H1 (cell line): ENCODE measurements at regions not wholly inside any gene's neighbourhood (a gene's known extent, or its start where the extent isn't known, plus 50 kb on each side); places are given as distances from the start of the nearest gene placed in this dataset.

Source experiments
- CTCF ChIA-PET: fragments of 300-600 bp; sonication (Branson Sonifier 250); formaldehyde crosslinking; loops from one replicate; lab custom pipeline; 2021; ENCODE audit not compliant: partially characterized antibody; lab: Charles Lee
- POLR2A ChIA-PET: fragments of 300-600 bp; sonication (Branson Sonifier 250); formaldehyde crosslinking; loops from one replicate; lab custom pipeline; 2021; ENCODE audit warnings: inconsistent platforms; ENCODE audit not compliant: partially characterized antibody; lab: Charles Lee
- DNase-seq, 2 experiments: peaks; one replicate each; pipeline versions ENCODE4 v3.0.0 to v3.0.0-alpha.2; 2010 to 2022; ENCODE audit warnings: low spot score in 2 of 2, low read depth in 1 of 2, mixed read lengths in 1 of 2
- FAIRE-seq: peaks from 2 replicates; lab custom pipeline; 2011; peaks lifted over from hg19 to GRCh38; lab: Jason Lieb, UNC
- H2AFZ ChIP-seq: 2 replicates; pipeline ENCODE4 v1.8.1; 2012; ENCODE audit warnings: low read length, inconsistent platforms
- H2AK5ac ChIP-seq: 2 replicates; pipeline ENCODE4 v1.6.1; 2013; ENCODE audit warnings: low read depth, low read length
- H2BK120ac ChIP-seq: replicated peaks from 2 replicates; pipeline ENCODE3; 2013; ENCODE audit warnings: low read depth, low read length, inconsistent platforms
- H2BK12ac ChIP-seq: 2 replicates; pipeline ENCODE4 v1.6.1; 2013; ENCODE audit warnings: low read depth, low read length
- H2BK15ac ChIP-seq: 2 replicates; pipeline ENCODE4 v1.6.1; 2013; ENCODE audit warnings: low read length
- H2BK20ac ChIP-seq: 2 replicates; pipeline ENCODE4 v1.6.1; 2013; ENCODE audit warnings: low read length
- H2BK5ac ChIP-seq: 2 replicates; pipeline ENCODE4 v1.6.1; 2013; ENCODE audit warnings: low read depth, low read length
- H3K14ac ChIP-seq: 2 replicates; pipeline ENCODE4 v1.6.1; 2013; ENCODE audit warnings: inconsistent platforms; ENCODE audit not compliant: insufficient read length
- H3K18ac ChIP-seq: 2 replicates; pipeline ENCODE4 v1.6.1; 2013; ENCODE audit warnings: low read length; ENCODE audit errors: extremely low read depth
- H3K23ac ChIP-seq: 2 replicates; pipeline ENCODE4 v1.6.1; 2013; ENCODE audit warnings: inconsistent platforms; ENCODE audit not compliant: insufficient read length
- H3K23me2 ChIP-seq: 2 replicates; pipeline ENCODE4 v1.6.1; 2013; ENCODE audit warnings: low read depth, low read length
- H3K27ac ChIP-seq: 2 replicates; pipeline ENCODE4 v1.6.1; 2011; ENCODE audit warnings: low read depth, low read length, inconsistent platforms
- H3K27me3 ChIP-seq, 4 experiments: replicated peaks in 1 of 4; 1 replicate in 1 of 4; 2 replicates in 3 of 4; pipeline versions ENCODE4 v1.6.1 to v1.8.1; 2011 to 2013; ENCODE audit warnings: low read length in 3 of 4, mild to moderate bottlenecking in 3 of 4, inconsistent platforms in 2 of 4, mixed read lengths in 2 of 4, moderate library complexity in 1 of 4; ENCODE audit not compliant: control insufficient read depth in 3 of 4, insufficient read depth in 3 of 4; ENCODE audit errors: extremely low read depth in 1 of 4
- H3K36me3 ChIP-seq, 4 experiments: 2 replicates each; pipeline versions ENCODE4 v1.6.1 to v1.8.1; 2011 to 2013; ENCODE audit warnings: mild to moderate bottlenecking in 4 of 4, low read length in 3 of 4, moderate library complexity in 2 of 4, control low read depth in 1 of 4, inconsistent platforms in 1 of 4; ENCODE audit not compliant: insufficient read depth in 4 of 4, control insufficient read depth in 2 of 4
- H3K4ac ChIP-seq: replicated peaks from 2 replicates; pipeline ENCODE3; 2013; ENCODE audit warnings: low read length, low read depth, mixed read lengths, inconsistent platforms; ENCODE audit not compliant: insufficient read length
- H3K4me1 ChIP-seq, 4 experiments: replicated peaks in 1 of 4; 1 replicate in 1 of 4; 2 replicates in 3 of 4; pipeline versions ENCODE4 v1.6.1 to v1.8.1; 2011 to 2013; ENCODE audit warnings: low read length in 3 of 4, inconsistent platforms in 2 of 4, mixed read lengths in 1 of 4; ENCODE audit not compliant: insufficient read depth in 4 of 4, control insufficient read depth in 3 of 4
- H3K4me2 ChIP-seq, 2 experiments: 2 replicates each; pipeline versions ENCODE4 v1.6.1 to v1.8.1; 2011 to 2013; ENCODE audit warnings: low read depth in 2 of 2, low read length in 2 of 2, control low read depth in 1 of 2, inconsistent platforms in 1 of 2, mild to moderate bottlenecking in 1 of 2; ENCODE audit not compliant: insufficient read depth in 1 of 2
- H3K4me3 ChIP-seq, 4 experiments: fragments of 200-600, 300-600 bp in 1 of 4; sonication (generic), shearing (Covaris generic), sonication (Bioruptor Twin) in 1 of 4; 2 replicates each; pipeline versions ENCODE4 v1.5.1 to v1.8.1; 2011 to 2016; ENCODE audit warnings: low read length in 4 of 4, low read depth in 3 of 4, control low read depth in 2 of 4, inconsistent platforms in 2 of 4, mild to moderate bottlenecking in 2 of 4, mixed read lengths in 1 of 4, moderate library complexity in 1 of 4; ENCODE audit not compliant: insufficient read depth in 2 of 4; ENCODE audit errors: extremely low read depth in 1 of 4
- H3K56ac ChIP-seq: replicated peaks from 2 replicates; pipeline ENCODE3; 2013; ENCODE audit warnings: low read depth, mild to moderate bottlenecking, mixed read lengths, low read length, inconsistent platforms; ENCODE audit not compliant: insufficient read length
- H3K79me1 ChIP-seq: 2 replicates; pipeline ENCODE4 v1.6.1; 2013; ENCODE audit warnings: low read depth, low read length, control low read depth
- H3K79me2 ChIP-seq, 2 experiments: 2 replicates each; pipeline versions ENCODE4 v1.6.1 to v1.8.1; 2012 to 2013; ENCODE audit warnings: low read length in 2 of 2, mild to moderate bottlenecking in 2 of 2, inconsistent platforms in 1 of 2; ENCODE audit not compliant: insufficient read depth in 2 of 2, control insufficient read depth in 1 of 2
- H3K9ac ChIP-seq, 4 experiments: replicated peaks in 1 of 4; 1 replicate in 1 of 4; 2 replicates in 3 of 4; pipeline versions ENCODE4 v1.6.1 to v1.8.1; 2011 to 2013; ENCODE audit warnings: low read depth in 3 of 4, low read length in 3 of 4, control low read depth in 2 of 4, mild to moderate bottlenecking in 2 of 4, moderate library complexity in 2 of 4, inconsistent platforms in 1 of 4; ENCODE audit errors: extremely low read depth in 1 of 4
- H3K9me3 ChIP-seq, 2 experiments: 2 replicates each; pipeline versions ENCODE4 v1.6.1 to v1.8.1; 2012 to 2013; ENCODE audit warnings: mild to moderate bottlenecking in 2 of 2, moderate library complexity in 2 of 2, control low read depth in 1 of 2, inconsistent platforms in 1 of 2, low read depth in 1 of 2, low read length in 1 of 2, mixed read lengths in 1 of 2; ENCODE audit not compliant: insufficient read depth in 2 of 2
- H4K20me1 ChIP-seq, 2 experiments: replicated peaks in 1 of 2; 2 replicates each; pipeline versions ENCODE3 to v1.8.1; 2011 to 2013; ENCODE audit warnings: inconsistent platforms in 2 of 2, low read length in 2 of 2, mild to moderate bottlenecking in 1 of 2; ENCODE audit not compliant: insufficient read depth in 2 of 2, control insufficient read depth in 1 of 2
- H4K5ac ChIP-seq: 2 replicates; pipeline ENCODE4 v1.6.1; 2013; ENCODE audit warnings: low read length, low read depth, mixed read lengths, inconsistent platforms; ENCODE audit not compliant: insufficient read length
- H4K8ac ChIP-seq: 2 replicates; pipeline ENCODE4 v1.8.0; 2013; ENCODE audit warnings: mild to moderate bottlenecking, moderate library complexity, low read length, inconsistent platforms; ENCODE audit not compliant: insufficient read depth; ENCODE audit errors: extremely low read depth
- H4K91ac ChIP-seq: replicated peaks from 2 replicates; pipeline ENCODE3; 2013; ENCODE audit warnings: low read length, mixed read lengths, inconsistent platforms; ENCODE audit not compliant: insufficient read length
- ATF2 ChIP-seq: IDR thresholded peaks from 2 replicates; pipeline ENCODE4 v1.6.1; 2012; ENCODE audit warnings: low read length, inconsistent platforms
- CBX5 ChIP-seq: fragments of 300-800, 300-1000 bp; sonication (generic); IDR thresholded peaks from 2 replicates; pipeline ENCODE4 v1.7.1; 2016; ENCODE audit warnings: antibody characterized with exemption, low read length, low read depth
- CHD1 ChIP-seq: IDR thresholded peaks from 2 replicates; pipeline ENCODE4 v1.6.1; 2012; ENCODE audit warnings: low read depth, low read length, improper control_type of control experiment
- CTBP2 ChIP-seq: IDR thresholded peaks from 2 replicates; pipeline ENCODE4 v1.7.0; 2011; ENCODE audit warnings: borderline replicate concordance, mild to moderate bottlenecking, moderate library complexity, mixed read lengths, low read length; ENCODE audit not compliant: insufficient read depth, insufficient read length
- JUND ChIP-seq: IDR thresholded peaks from 2 replicates; pipeline ENCODE4 v1.6.1; 2011; ENCODE audit warnings: mild to moderate bottlenecking, improper control_type of control experiment, low read length
- PHF8 ChIP-seq: fragments of 200-600 bp; sonication (generic); conservative IDR thresholded peaks from 2 replicates; pipeline ENCODE4 v1.7.1; 2012; ENCODE audit warnings: low read depth, mild to moderate bottlenecking, inconsistent platforms, low read length, moderate library complexity
- RNF2 ChIP-seq: fragments of 200-900, 300-1000 bp; sonication (generic); IDR thresholded peaks from 2 replicates; pipeline ENCODE4 v1.7.1; 2016; ENCODE audit warnings: borderline replicate concordance, low read depth, mild to moderate bottlenecking, antibody characterized with exemption, low read length; ENCODE audit not compliant: poor library complexity, severe bottlenecking; ENCODE audit errors: missing control alignments
- SIRT6 ChIP-seq: IDR thresholded peaks from one replicate; pipeline ENCODE4 v1.7.1; 2012; ENCODE audit warnings: low read length, inconsistent platforms
- TAF1 ChIP-seq: IDR thresholded peaks from 2 replicates; pipeline ENCODE4 v1.6.1; 2011; ENCODE audit warnings: mild to moderate bottlenecking, low read depth, low read length
- TAF7 ChIP-seq: optimal IDR thresholded peaks from 2 replicates; pipeline ENCODE3; 2011; ENCODE audit warnings: low read depth, mild to moderate bottlenecking, inconsistent platforms, low read length, moderate library complexity, borderline replicate concordance
- WGBS, 2 experiments: shearing (Covaris generic) in 1 of 2; methylation state at CpG; one replicate each; pipeline versions ENCODE4 v1.1.6 to v1.1.7; 2013 to 2015; ENCODE audit warnings: low lambda C conversion rate in 2 of 2, mixed read lengths in 2 of 2, inconsistent platforms in 1 of 2, low coverage in 1 of 2, missing lambda C conversion rate in 1 of 2; ENCODE audit not compliant: insufficient replicate concordance in 2 of 2, insufficient coverage in 1 of 2, insufficient read length in 1 of 2; ENCODE audit errors: extremely low coverage in 1 of 2, missing lambda C conversion rate in 1 of 2; 5-methylcytosine and 5-hydroxymethylcytosine counted together

DNA sequence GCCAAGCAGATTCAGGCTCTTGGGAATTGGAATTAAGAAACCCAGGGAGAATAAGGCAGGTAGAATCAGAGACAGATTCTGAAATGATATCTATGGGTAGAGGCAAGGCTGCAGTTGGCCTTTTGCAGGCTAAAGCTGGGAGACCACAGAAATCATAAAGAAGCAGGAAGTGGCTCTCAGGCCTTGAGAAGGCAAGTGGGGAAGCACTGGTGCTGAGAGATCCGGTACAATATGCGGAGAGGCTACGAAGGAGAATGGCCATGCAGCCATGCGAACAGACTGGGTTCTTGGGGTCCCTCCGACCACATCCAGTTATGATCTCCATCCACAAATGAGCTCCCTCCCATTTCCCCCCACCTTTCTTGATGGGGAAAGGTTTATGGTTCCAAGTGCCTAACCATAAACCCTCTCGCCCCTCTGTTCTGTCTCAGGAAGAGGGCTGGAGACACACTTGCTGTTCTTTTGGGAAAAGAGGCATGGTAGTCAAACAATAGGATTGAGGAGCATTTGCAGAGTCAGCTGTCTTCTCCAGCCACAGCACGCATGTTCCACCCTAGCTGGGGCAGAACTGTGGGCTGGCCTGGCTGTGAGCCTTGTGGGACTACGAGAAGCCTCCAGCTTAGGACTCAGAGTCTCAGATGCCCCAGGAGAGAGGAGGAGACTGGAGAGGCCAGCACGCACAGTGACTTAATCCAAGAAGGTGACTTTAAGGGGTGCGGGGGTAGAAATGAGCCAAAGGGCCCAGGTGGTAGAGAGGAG is 99.6 kb downstream of the RPLP1 start:
- 83% methylated on average over 10 of the region's 10 CpGs; no CpG with 5 or more reads in 1 of the 2 experiments for WGBS, 2 experiments
- no peaks in the 10 kb centered on the region for H4K20me1 ChIP-seq
- no peak for FAIRE-seq

More for the DNA sequence above, 99.6 kb downstream of the RPLP1 start:
- H3K79me2 ChIP-seq: no peaks in the 10 kb centered on the region
- no peaks in the 10 kb centered on the region for H3K9me3 ChIP-seq
- no peak overlapping the region for H3K4ac ChIP-seq
- H3K18ac ChIP-seq: no peak overlapping the region
- H3K27me3 ChIP-seq: no peaks in the 10 kb centered on the region
- no peaks in the 10 kb centered on the region for H3K36me3 ChIP-seq
- H2BK20ac ChIP-seq: no peak overlapping the region
- no peak overlapping the region for H2AFZ ChIP-seq
- H4K8ac ChIP-seq: no peak overlapping the region
- no peak overlapping the region for H2BK15ac ChIP-seq
- no peak overlapping the region for H4K91ac ChIP-seq
- no peak overlapping the region for H2BK12ac ChIP-seq
- no peak overlapping the region for H3K14ac ChIP-seq
- no peak for DNase-seq
- H3K9ac ChIP-seq: no peak overlapping the region
- H3K27ac ChIP-seq: no peak overlapping the region
- no peak overlapping the region for H3K56ac ChIP-seq
- no peak overlapping the region for H2BK5ac ChIP-seq
- H3K4me3 ChIP-seq: no peak overlapping the region
- H4K5ac ChIP-seq: no peak overlapping the region
- H3K4me1 ChIP-seq: peaks cover 1 to 8% (median 3%) of the 10 kb centered on the region in 4 experiments; a peak in 6 of 7 replicates
- no peak overlapping the region for H3K4me2 ChIP-seq
- no peaks in the 10 kb centered on the region for H3K23me2 ChIP-seq
- no peaks in the 10 kb centered on the region for H3K79me1 ChIP-seq
- CTCF ChIA-PET: interaction anchor here (0.8 kb wide), 1 partner anchor 71 kb away, joined by 3 read pairs; no protein-coding TSS in a partner anchor
- POLR2A ChIA-PET: no interaction called here
- no peak overlapping the region for H3K23ac ChIP-seq
- no peak overlapping the region for H2BK120ac ChIP-seq
- no peak overlapping the region for H2AK5ac ChIP-seq
- TF ChIP-seq CBX5 (no peak), TAF7 (no peak), ATF2 (no peak), JUND (no peak), PHF8 (no peak), RNF2 (no peak), TAF1 (no peak), CHD1 (no peak), CTBP2 (no peak), SIRT6 (no peak)
- TF ChIP-seq, all 59 proteins: peak for 0
